ENCODE measurements at regions not wholly inside any gene's neighbourhood (a gene's known extent, or its start where the extent isn't known, plus 50 kb on each side); places are given as distances from the start of the nearest gene placed in this dataset.
"Not testable (repeated sequence)": the region's sequence is repeated elsewhere in the genome, so short reads cannot be mapped to it uniquely, and the experiment has no call there.

DNA sequence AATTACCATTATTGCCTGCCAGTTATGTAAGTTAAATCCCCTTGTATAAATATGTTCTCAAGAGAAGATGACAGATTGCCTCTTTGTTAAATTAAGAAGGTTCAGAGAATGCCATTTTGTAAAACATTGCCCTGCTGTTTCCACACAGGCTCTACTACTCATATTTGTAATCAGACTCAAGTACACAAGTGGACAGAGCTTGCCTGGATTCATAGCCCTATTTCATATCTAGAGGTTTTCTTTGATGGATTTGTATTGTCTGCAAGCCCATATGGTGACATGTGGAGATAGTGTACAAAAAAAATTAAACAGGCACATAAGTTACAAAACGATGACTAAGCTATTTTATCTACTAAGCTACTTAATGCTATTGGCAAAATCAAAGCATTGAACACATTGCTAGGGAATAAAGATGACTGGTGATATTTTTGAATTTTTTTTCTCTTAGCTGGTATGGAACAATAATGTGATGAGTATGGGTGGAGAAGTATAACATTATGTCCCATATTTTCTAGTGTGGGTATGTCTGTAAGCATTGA is 1286.6 kb upstream of the ALCAM start:
- no peaks in the 10 kb centered on the region for H3K36me3 Mint-ChIP-seq (ENCODE audit: low read depth)
- CTCF ChIA-PET = no interaction called here
- ATAC-seq (ENCODE audit: low read depth) (no peak), DNase-seq (no peak)
- POLR2A ChIA-PET = no interaction called here
- TF ChIP-seq, protein P1, sequence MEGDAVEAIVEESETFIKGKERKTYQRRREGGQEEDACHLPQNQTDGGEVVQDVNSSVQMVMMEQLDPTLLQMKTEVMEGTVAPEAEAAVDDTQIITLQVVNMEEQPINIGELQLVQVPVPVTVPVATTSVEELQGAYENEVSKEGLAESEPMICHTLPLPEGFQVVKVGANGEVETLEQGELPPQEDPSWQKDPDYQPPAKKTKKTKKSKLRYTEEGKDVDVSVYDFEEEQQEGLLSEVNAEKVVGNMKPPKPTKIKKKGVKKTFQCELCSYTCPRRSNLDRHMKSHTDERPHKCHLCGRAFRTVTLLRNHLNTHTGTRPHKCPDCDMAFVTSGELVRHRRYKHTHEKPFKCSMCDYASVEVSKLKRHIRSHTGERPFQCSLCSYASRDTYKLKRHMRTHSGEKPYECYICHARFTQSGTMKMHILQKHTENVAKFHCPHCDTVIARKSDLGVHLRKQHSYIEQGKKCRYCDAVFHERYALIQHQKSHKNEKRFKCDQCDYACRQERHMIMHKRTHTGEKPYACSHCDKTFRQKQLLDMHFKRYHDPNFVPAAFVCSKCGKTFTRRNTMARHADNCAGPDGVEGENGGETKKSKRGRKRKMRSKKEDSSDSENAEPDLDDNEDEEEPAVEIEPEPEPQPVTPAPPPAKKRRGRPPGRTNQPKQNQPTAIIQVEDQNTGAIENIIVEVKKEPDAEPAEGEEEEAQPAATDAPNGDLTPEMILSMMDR (IDR thresholded peaks at IDR 0.05) = no peak
- H3K4me1 Mint-ChIP-seq = no peaks in the 10 kb centered on the region
- intact Hi-C loops (cut with micrococcal nuclease) = no loop called here
- H3K27me3 Mint-ChIP-seq = no peaks in the 10 kb centered on the region
- H3K4me3 Mint-ChIP-seq = no peak overlapping the region
- H3K27ac Mint-ChIP-seq = no peak overlapping the region
- no peaks in the 10 kb centered on the region for H3K9me3 Mint-ChIP-seq

DNA sequence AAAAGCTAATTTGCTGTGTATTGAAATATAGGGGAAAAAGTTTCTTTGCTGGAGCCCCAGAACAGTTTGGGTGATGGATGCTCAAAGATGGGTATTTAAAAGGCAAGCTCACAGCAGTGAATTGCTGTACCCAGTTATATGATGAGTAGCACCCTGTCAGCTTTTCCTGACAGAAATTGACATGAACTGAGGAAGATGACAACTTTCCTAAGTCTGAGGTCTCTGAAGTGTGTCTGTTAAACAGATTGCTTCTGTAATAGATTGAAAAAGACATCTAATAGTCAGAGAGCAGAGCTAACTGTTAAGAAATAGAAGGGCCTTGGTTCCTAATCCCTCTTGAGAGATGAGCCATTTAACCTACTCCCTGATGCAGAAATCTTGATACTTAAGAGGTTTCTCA is 1278.0 kb upstream of the ALCAM start:
- H3K36me3 Mint-ChIP-seq (ENCODE audit: low read depth) = no peaks in the 10 kb centered on the region
- POLR2A ChIA-PET = no interaction called here
- no peak overlapping the region for H3K27ac Mint-ChIP-seq
- H3K4me3 Mint-ChIP-seq = no peak overlapping the region
- no peaks in the 10 kb centered on the region for H3K27me3 Mint-ChIP-seq
- ATAC-seq (ENCODE audit: low read depth) = no peak
- no peak for DNase-seq
- CTCF ChIA-PET = no interaction called here
- intact Hi-C loops (cut with micrococcal nuclease) = no loop called here
- H3K4me1 Mint-ChIP-seq = no peaks in the 10 kb centered on the region
- TF ChIP-seq, protein P1 (IDR thresholded peaks at IDR 0.05) = no peak
- peaks cover 10% of the 10 kb centered on the region for H3K9me3 Mint-ChIP-seq

DNA sequence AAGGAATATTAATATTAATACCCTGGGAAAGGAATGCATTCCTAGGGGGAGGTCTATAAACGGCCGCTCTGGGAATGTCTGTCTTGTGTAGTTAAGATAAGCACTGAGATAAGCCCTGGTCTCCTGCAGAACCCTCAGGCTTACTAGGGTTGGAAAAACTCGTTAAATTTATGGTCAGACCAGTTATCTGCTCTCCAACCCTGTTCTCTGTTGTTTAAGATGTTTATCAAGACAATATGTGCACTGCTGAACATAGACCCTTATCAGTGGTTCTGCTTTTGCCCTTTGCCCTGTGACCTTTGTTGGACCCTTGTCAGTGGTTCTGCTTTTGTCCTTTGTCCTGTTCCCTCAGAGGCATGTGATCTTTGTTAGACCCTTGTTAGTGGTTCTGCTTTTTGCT is 1276.7 kb upstream of the ALCAM start:
- ATAC-seq (ENCODE audit: low read depth); CTCF ChIA-PET; POLR2A ChIA-PET: not testable (repeated sequence)

DNA sequence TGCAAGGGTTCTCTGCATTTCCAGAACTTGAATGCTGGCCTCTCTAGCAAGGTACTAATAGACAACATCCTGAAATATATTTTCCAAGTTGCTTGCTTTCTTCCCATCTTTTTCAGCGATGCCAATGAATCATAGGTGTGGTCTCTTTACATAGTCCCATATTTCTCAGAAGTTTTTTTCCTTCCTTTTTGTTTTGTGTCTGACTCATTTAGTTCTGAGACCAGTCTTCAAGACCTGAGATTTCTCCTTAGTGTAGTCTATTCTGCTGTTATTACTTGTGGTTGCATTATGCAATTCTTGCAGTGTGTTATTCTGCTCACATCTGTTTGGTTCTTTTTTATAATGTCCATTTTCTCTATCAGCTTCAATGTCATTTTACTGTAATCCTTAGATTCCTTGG is 1265.0 kb upstream of the ALCAM start:
- H3K36me3 Mint-ChIP-seq (ENCODE audit: low read depth) = no peaks in the 10 kb centered on the region
- H3K27me3 Mint-ChIP-seq = peaks cover 2% of the 10 kb centered on the region
- H3K9me3 Mint-ChIP-seq = no peaks in the 10 kb centered on the region
- H3K27ac Mint-ChIP-seq = no peak overlapping the region
- ChIA-PET CTCF (interaction anchor here (1.2 to 2.0 kb wide), 9 partner anchors 8 to 1416 kb away, joined by 3 to 11 read pairs (median 5); no protein-coding TSS in a partner anchor), POLR2A (no interaction called here)
- TF ChIP-seq, protein P1 (IDR thresholded peaks at IDR 0.05) = no peak
- H3K4me3 Mint-ChIP-seq = no peak overlapping the region
- ATAC-seq (ENCODE audit: low read depth) (no peak), DNase-seq (no peak)
- intact Hi-C loops (cut with micrococcal nuclease) = loop anchor here (1.0 to 5.0 kb wide), 3 partner anchors 359 to 1418 kb away; no protein-coding TSS in a partner anchor
- peaks cover 3% of the 10 kb centered on the region for H3K4me1 Mint-ChIP-seq

More for the DNA sequence above, 1276.7 kb upstream of the ALCAM start:
- H3K4me3 Mint-ChIP-seq; DNase-seq; H3K9me3 Mint-ChIP-seq; H3K4me1 Mint-ChIP-seq; H3K27ac Mint-ChIP-seq; intact Hi-C loops (cut with micrococcal nuclease); H3K27me3 Mint-ChIP-seq; H3K36me3 Mint-ChIP-seq (ENCODE audit: low read depth): not testable (repeated sequence)

DNA sequence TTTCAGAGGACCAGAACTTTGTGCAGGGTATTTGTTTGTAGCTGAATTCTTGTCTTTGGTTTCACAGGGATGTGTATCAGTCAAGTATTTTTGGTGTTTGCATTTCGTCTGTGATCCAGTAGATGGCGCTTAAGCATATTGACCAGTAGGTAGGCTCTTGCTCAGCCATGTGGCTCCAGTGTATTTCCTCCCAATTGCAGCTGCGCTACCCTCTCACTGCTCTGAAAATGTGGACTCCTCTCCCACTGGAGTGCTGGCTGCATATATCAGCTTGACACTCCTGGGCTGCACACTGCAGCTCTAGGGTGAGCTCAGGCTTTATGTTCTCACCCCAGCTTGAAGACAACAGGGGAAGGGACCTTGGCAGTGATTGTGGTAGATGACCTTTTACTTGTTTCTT is 1264.3 kb upstream of the ALCAM start:
- DNase-seq = no peak
- ChIA-PET POLR2A (interaction anchor here (0.9 kb wide), 1 partner anchor 1267 kb away, joined by 4 read pairs; no protein-coding TSS in a partner anchor), CTCF (interaction anchor here (0.6 to 2.0 kb wide), 10 partner anchors 8 to 1866 kb away, joined by 3 to 11 read pairs (median 4); no protein-coding TSS in a partner anchor)
- Mint-ChIP-seq H3K4me1 (peaks cover 3% of the 10 kb centered on the region), H3K36me3 (ENCODE audit: low read depth) (no peaks in the 10 kb centered on the region), H3K9me3 (no peaks in the 10 kb centered on the region), H3K27me3 (peaks cover 2% of the 10 kb centered on the region), H3K4me3 (no peak overlapping the region), H3K27ac (no peak overlapping the region)
- intact Hi-C loops (cut with micrococcal nuclease) = loop anchor here (1.0 to 5.0 kb wide), 3 partner anchors 358 to 1417 kb away; no protein-coding TSS in a partner anchor
- TF ChIP-seq, protein P1 (IDR thresholded peaks at IDR 0.05) = no peak
- ATAC-seq (ENCODE audit: low read depth) = peak; percentile 76

DNA sequence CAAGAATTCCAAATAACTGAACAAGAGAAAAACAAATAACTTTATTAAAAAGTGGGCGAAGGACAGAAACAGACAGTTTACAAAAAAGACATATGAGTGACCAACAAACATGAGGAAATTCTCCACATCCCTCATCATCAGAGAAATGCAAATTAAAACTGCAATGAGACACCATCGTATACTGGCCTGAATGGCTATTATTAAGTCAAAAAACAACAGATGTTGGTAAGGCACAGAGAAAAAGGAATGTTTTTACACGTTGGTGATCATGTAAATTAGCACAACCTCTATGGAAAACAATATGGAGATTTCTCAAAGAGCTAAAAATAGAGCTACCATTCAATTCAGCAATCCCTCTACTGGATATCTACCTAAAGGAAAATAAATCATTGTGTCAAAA is 1260.4 kb upstream of the ALCAM start:
- CTCF ChIA-PET = no interaction called here
- intact Hi-C loops (cut with micrococcal nuclease) = no loop called here
- Mint-ChIP-seq H3K4me1 (peaks cover 3% of the 10 kb centered on the region), H3K4me3 (no peak overlapping the region), H3K9me3 (no peaks in the 10 kb centered on the region), H3K27ac (no peak overlapping the region), H3K27me3 (peaks cover 2% of the 10 kb centered on the region), H3K36me3 (ENCODE audit: low read depth) (no peaks in the 10 kb centered on the region)
- no peak for ATAC-seq (ENCODE audit: low read depth)
- TF ChIP-seq, protein P1 (IDR thresholded peaks at IDR 0.05) = no peak
- POLR2A ChIA-PET = no interaction called here
- no peak for DNase-seq
